ENCODE measurements at regions not wholly inside any gene's neighbourhood (a gene's known extent, or its start where the extent isn't known, plus 50 kb on each side); places are given as distances from the start of the nearest gene placed in this dataset.
A peak's percentile ranks its signal among the peaks of the same experiment; 100 is the strongest.

- DNase-seq (ENCODE audit: low spot score), result no peak
Observed at GRCh38 chr21:17979763-17980162, 160.6 kb upstream of the C21orf91 start.

GRCh38 chr21:17978895-17979294 lies 159.7 kb upstream of the C21orf91 start:
- DNase-seq (ENCODE audit: low spot score), result no peak

- DNase-seq (ENCODE audit: low spot score), result no peak
Observed at GRCh38 chr21:17976691-17977090, 157.5 kb upstream of the C21orf91 start.

DNA sequence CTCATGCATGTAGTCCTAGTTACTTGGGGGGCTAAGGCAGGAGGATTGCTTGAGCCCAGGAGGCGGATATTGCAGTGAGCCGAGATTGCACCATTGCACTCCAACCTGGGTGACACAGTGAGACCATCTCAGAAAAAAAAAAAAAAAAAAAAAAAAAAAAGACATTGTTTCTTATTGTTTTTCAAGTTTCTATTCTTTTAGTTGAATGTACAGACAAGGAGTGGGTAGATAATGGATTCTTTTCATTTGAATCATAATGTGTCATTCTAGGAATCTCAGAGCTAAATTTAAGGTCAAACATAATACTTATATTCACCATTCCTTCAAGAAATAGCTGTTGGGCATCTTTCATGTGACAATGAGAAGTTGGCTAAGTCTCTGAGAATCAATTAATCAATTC lies 157.0 kb upstream of the C21orf91 start:
- no peak for DNase-seq (ENCODE audit: low spot score)

DNA sequence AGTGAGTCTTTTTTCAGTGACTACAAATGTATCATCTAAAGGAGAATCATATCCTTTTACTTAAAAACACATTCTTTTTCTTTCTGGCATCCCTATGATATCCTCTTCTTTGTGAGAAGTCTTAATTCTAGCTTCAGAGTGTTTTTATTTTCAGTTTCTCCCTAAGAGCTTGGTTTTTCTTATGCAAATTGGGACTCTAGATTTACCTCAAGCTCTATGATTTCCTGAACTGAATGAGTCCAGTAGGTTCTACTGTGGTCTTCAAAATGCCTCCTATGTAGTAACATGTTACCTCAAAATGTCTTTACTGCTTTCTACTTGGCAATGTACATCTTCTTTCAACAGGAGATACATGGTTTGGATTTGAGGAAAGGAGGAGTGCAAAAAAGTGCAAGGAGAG lies 148.2 kb upstream of the C21orf91 start:
- no peak for DNase-seq (ENCODE audit: low spot score)

DNA sequence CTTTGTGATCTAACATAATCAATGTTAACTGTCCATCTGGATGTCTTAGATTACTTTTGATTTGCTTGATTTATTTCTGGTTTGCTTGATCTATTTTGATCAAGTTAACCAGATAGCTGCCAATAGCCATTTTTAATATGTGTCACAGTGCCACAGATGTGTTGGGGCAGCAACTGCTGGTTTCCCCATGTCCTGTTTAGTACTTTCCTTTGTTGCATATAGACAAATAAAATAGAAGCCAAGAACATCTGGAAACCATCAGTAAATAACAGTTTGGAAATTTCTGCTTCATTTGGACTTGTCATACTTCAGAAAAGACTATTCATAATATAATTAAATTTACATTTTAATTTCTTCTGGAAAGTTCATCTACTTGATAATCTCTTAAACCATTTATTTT lies 145.6 kb upstream of the C21orf91 start:
- no peak for DNase-seq (ENCODE audit: low spot score)

DNA sequence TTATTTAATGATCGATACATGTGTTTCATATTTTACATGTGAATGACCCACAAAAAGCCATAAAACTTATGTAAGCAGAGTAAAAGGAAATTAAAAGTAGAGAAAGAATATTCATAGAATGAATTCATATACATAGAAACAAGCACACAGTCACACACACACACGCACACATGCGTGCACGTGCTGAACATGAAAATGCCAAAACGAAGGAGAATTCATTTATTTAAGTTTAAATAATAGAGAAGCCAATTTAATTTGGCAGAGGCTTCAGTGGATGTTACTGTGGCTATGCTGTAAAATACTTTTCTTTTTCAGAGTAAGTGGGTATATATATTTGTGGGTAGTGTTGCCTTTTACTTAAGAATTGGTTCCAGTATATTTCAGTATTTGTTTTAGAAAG lies 145.0 kb upstream of the C21orf91 start:
- no peak for DNase-seq (ENCODE audit: low spot score)

DNA sequence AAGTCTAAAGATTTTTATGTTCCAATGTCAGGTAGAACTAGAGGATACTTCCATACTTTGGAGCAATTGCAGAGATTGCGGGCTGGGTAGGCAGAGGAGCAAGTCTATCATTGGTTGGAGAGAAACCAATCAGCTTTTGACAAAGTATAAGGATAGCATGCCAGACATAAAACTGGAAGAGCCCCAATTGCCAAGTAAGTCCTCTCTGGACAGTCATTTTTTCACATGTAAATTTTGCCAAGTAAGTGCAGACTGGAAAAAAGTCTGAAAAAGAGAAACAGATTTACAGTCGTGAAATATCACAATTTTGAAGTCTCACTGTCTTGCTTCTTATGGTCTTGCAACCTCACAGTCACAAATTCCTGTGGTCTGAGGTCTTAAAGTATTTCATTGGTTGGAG lies 131.4 kb upstream of the C21orf91 start:
- no peak for DNase-seq (ENCODE audit: low spot score)

- no peak for DNase-seq (ENCODE audit: low spot score)
Observed at GRCh38 chr21:17949421-17949820, 130.3 kb upstream of the C21orf91 start.

- no peak for DNase-seq (ENCODE audit: low spot score)
Observed at GRCh38 chr21:17947531-17947930, 128.4 kb upstream of the C21orf91 start.

DNA sequence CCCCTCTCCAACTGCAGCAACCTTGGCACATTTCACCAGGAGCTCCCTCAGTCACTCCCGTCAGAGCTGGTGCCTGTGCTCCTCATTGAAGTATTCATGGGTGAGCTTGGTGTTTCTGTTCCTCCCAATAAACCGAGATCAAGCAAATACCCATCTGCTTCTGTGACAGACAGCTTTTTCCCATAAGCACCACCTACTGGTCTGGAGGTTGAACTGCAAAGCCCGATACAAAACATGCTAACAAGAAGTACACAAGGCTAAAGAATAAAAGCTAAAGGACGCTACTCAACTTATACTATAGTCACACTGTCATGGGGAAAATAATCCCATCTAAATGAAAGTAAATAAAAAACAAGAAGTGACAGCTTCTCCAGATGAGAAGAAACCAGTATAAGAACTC lies 111.9 kb upstream of the C21orf91 start:
- DNase-seq (ENCODE audit: low spot score), result peak; percentile 34

DNA sequence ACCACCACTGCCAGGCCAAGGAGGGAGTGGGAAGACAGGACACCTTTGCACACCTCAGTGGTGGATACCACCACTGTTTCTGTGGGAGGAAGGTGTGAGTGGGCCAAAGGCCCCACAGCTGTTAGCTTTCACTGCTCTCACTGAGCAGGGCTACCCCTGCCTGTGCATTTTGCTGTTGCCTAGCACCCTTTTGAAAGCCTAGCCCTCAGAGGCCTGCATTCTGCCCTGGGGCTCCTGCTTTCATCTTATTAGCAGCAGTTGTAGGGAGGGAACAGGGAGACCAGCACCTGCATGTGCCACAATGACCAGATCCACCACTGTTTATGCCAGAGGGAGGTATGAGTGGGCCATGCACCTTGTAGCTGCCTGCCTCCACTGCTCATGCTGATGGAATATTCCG lies 110.9 kb upstream of the C21orf91 start:
- no peak for DNase-seq (ENCODE audit: low spot score)

DNA sequence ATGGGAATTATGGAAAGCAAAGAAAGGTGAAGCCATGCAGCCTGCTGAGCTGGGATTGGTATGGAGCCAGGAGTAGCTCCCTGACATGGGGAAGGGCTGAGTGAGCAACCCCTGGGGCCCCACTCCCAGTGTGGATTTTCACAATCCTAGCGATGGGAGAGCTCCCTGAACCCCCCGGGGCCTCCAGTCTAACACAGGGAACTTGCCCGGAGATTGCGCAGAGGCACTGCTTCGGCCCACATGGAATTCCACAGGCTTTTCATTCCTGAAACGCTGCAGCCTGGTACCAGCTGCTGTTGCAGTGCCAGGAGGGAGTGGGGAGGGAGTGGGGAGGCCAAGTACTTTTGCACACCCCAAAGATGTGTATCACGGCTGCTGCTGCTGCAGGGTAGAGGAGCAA lies 110.4 kb upstream of the C21orf91 start:
- DNase-seq (ENCODE audit: low spot score), result no peak

- no peak for DNase-seq (ENCODE audit: low spot score)
Observed at GRCh38 chr21:17925899-17926298, 106.7 kb upstream of the C21orf91 start.

GRCh38 chr21:17925000-17925610 lies 105.9 kb upstream of the C21orf91 start:
- peak; percentile 80 for DNase-seq (ENCODE audit: low spot score)

- peak; percentile 62 for DNase-seq (ENCODE audit: low spot score)
Observed at GRCh38 chr21:17921579-17922530, 102.7 kb upstream of the C21orf91 start.

DNA sequence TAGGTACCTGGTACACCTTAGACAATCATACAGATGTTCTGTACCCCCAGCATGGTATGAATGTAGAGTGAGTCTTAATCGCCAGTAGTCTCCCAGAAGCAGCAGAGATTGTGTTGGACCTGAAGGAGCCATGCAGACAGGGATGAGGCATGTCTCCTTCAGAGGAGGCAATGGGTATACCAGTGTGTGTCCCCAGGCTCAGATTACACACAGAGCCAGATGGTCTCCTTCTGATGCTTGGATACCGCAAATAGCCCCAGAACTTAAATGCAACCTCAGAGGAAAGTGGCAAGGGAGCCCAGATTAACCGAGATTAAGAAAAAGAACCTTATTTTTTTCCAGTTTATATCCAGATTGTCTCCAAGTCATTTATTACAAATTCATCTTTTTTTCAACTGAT lies 96.8 kb upstream of the C21orf91 start:
- no peak for DNase-seq (ENCODE audit: low spot score)

- DNase-seq (ENCODE audit: low spot score), result no peak
Observed at GRCh38 chr21:17911628-17912027, 92.5 kb upstream of the C21orf91 start.

- DNase-seq (ENCODE audit: low spot score), result no peak
Observed at GRCh38 chr21:17903929-17904639, 84.9 kb upstream of the C21orf91 start.

GRCh38 chr21:17903029-17903806 lies 84.1 kb upstream of the C21orf91 start:
- peak; percentile 41 for DNase-seq (ENCODE audit: low spot score)

- peak; percentile 16 for DNase-seq (ENCODE audit: low spot score)
Observed at GRCh38 chr21:17901458-17902079, 82.4 kb upstream of the C21orf91 start.
